ENCODE measurements at regions not wholly inside any gene's neighbourhood (a gene's known extent, or its start where the extent isn't known, plus 50 kb on each side); places are given as distances from the start of the nearest gene placed in this dataset.

GRCh38 chr12:115504306-115505290, 772.9 kb downstream of the MED13L start:
- no peak overlapping the region for H3K27ac Mint-ChIP-seq
- H3K9me3 Mint-ChIP-seq: peaks cover 12% of the 10 kb centered on the region
- H3K4me3 Mint-ChIP-seq: no peak overlapping the region
- H3K36me3 Mint-ChIP-seq (ENCODE audit: low read depth): no peaks in the 10 kb centered on the region
- H3K4me1 Mint-ChIP-seq (ENCODE audit: low read depth): no peaks in the 10 kb centered on the region
- DNase-seq (ENCODE audit: low spot score): no peak
- H3K27me3 Mint-ChIP-seq (ENCODE audit: insufficient read depth): no peaks in the 10 kb centered on the region
- intact Hi-C loops (cut with micrococcal nuclease): no loop called here

- Mint-ChIP-seq H3K4me1 (ENCODE audit: low read depth) (no peaks in the 10 kb centered on the region), H3K27me3 (ENCODE audit: insufficient read depth) (no peaks in the 10 kb centered on the region), H3K36me3 (ENCODE audit: low read depth) (no peaks in the 10 kb centered on the region), H3K4me3 (no peak overlapping the region), H3K27ac (no peak overlapping the region), H3K9me3 (peaks cover 18% of the 10 kb centered on the region)
- DNase-seq (ENCODE audit: low spot score): no peak
- intact Hi-C loops (cut with micrococcal nuclease): no loop called here
Observed at GRCh38 chr12:115500872-115501271, 776.6 kb downstream of the MED13L start.

GRCh38 chr12:115495300-115495699, 782.2 kb downstream of the MED13L start:
- no peak for DNase-seq (ENCODE audit: low spot score)
- Mint-ChIP-seq H3K27me3 (ENCODE audit: insufficient read depth) (no peaks in the 10 kb centered on the region), H3K9me3 (peaks cover 14% of the 10 kb centered on the region), H3K4me3 (no peak overlapping the region), H3K36me3 (ENCODE audit: low read depth) (no peaks in the 10 kb centered on the region), H3K27ac (no peak overlapping the region), H3K4me1 (ENCODE audit: low read depth) (no peaks in the 10 kb centered on the region)
- intact Hi-C loops (cut with micrococcal nuclease): no loop called here

DNA sequence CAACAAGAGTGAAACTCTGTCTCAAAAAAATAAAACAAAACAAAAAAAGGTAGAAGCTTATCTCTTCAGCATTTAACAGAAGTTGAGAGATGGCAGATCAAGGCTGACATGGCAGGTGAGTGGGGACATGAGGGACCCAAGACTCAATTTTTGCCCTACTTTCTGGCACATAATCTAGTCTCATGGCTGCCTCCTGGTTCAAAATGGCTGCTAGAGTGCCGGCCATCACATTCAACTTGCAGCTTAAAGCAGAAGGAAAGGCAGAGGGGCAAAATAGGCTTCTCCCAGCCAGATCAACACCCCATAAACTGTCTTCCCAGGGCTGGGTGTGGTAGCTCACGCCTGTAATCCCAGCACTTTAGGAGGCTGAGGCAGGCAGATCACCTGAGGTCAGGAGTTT, 784.9 kb downstream of the MED13L start:
- no peak for DNase-seq (ENCODE audit: low spot score)
- Mint-ChIP-seq H3K4me3 (no peak overlapping the region), H3K4me1 (ENCODE audit: low read depth) (no peaks in the 10 kb centered on the region), H3K9me3 (peaks cover 9% of the 10 kb centered on the region), H3K36me3 (ENCODE audit: low read depth) (no peaks in the 10 kb centered on the region), H3K27me3 (ENCODE audit: insufficient read depth) (no peaks in the 10 kb centered on the region), H3K27ac (no peak overlapping the region)
- intact Hi-C loops (cut with micrococcal nuclease): no loop called here

- Mint-ChIP-seq H3K27ac (no peak overlapping the region), H3K27me3 (ENCODE audit: insufficient read depth) (no peaks in the 10 kb centered on the region), H3K36me3 (ENCODE audit: low read depth) (no peaks in the 10 kb centered on the region), H3K9me3 (peaks cover 9% of the 10 kb centered on the region), H3K4me1 (ENCODE audit: low read depth) (no peaks in the 10 kb centered on the region), H3K4me3 (no peak overlapping the region)
- no peak for DNase-seq (ENCODE audit: low spot score)
- intact Hi-C loops (cut with micrococcal nuclease): no loop called here
Observed at GRCh38 chr12:115491511-115492250, 785.8 kb downstream of the MED13L start.

GRCh38 chr12:115489253-115489652, 788.2 kb downstream of the MED13L start:
- H3K27me3 Mint-ChIP-seq (ENCODE audit: insufficient read depth): no peaks in the 10 kb centered on the region
- intact Hi-C loops (cut with micrococcal nuclease): no loop called here
- H3K9me3 Mint-ChIP-seq: peaks cover 14% of the 10 kb centered on the region
- no peaks in the 10 kb centered on the region for H3K36me3 Mint-ChIP-seq (ENCODE audit: low read depth)
- no peak overlapping the region for H3K27ac Mint-ChIP-seq
- H3K4me1 Mint-ChIP-seq (ENCODE audit: low read depth): no peaks in the 10 kb centered on the region
- no peak for DNase-seq (ENCODE audit: low spot score)
- no peak overlapping the region for H3K4me3 Mint-ChIP-seq

DNA sequence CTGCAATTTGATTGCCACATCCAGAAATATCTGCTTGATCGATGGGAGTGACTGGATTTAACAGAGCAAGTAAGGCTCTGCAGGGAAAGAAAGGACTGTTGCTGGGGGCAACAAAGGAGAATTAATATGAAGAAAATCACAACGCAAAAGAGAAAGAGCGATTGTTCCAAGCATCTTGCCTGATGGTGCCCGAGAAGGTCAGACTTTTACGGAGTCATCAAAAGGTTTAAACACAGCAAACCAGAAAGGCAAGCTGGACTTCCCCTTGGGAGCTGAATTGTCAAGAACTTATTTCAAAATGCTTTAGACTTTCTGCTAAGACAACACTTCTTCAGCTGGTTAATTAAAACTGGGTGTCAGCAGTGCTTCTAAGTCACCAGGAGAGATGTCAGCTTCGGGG, 791.5 kb downstream of the MED13L start:
- no peak overlapping the region for H3K27ac Mint-ChIP-seq
- no peaks in the 10 kb centered on the region for H3K27me3 Mint-ChIP-seq (ENCODE audit: insufficient read depth)
- no peak for DNase-seq (ENCODE audit: low spot score)
- no peaks in the 10 kb centered on the region for H3K36me3 Mint-ChIP-seq (ENCODE audit: low read depth)
- H3K9me3 Mint-ChIP-seq: peaks cover 6% of the 10 kb centered on the region
- intact Hi-C loops (cut with micrococcal nuclease): no loop called here
- no peaks in the 10 kb centered on the region for H3K4me1 Mint-ChIP-seq (ENCODE audit: low read depth)
- no peak overlapping the region for H3K4me3 Mint-ChIP-seq

DNA sequence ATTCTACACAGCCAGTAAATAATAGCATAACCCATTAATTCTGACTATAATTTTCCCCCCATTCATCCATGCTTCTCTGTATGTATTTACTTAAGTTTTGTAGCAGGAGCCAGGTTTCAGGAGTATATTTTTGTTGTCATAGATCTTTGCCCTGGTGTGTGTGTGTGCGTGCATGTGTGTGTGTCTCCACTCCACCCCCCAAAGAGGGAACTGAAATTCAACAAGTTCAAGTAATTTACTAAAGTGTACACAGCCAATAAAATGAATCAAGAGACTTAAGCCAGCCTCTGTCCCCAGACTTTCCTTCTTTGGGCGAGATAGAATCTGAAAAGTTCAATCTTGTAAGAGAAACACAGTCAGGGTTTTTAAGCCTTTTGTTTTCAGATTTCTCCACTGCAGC, 792.0 kb downstream of the MED13L start:
- H3K27me3 Mint-ChIP-seq (ENCODE audit: insufficient read depth): no peaks in the 10 kb centered on the region
- no peak overlapping the region for H3K4me3 Mint-ChIP-seq
- H3K4me1 Mint-ChIP-seq (ENCODE audit: low read depth): no peaks in the 10 kb centered on the region
- H3K27ac Mint-ChIP-seq: no peak overlapping the region
- intact Hi-C loops (cut with micrococcal nuclease): no loop called here
- peaks cover 9% of the 10 kb centered on the region for H3K9me3 Mint-ChIP-seq
- no peaks in the 10 kb centered on the region for H3K36me3 Mint-ChIP-seq (ENCODE audit: low read depth)
- no peak for DNase-seq (ENCODE audit: low spot score)

GRCh38 chr12:115482943-115483342, 794.5 kb downstream of the MED13L start:
- Mint-ChIP-seq H3K4me3 (no peak overlapping the region), H3K36me3 (ENCODE audit: low read depth) (no peaks in the 10 kb centered on the region), H3K9me3 (peaks cover 13% of the 10 kb centered on the region), H3K4me1 (ENCODE audit: low read depth) (no peaks in the 10 kb centered on the region), H3K27ac (no peak overlapping the region), H3K27me3 (ENCODE audit: insufficient read depth) (no peaks in the 10 kb centered on the region)
- DNase-seq (ENCODE audit: low spot score): no peak
- intact Hi-C loops (cut with micrococcal nuclease): no loop called here

GRCh38 chr12:115481141-115481540, 796.4 kb downstream of the MED13L start:
- no peaks in the 10 kb centered on the region for H3K4me1 Mint-ChIP-seq (ENCODE audit: low read depth)
- no peaks in the 10 kb centered on the region for H3K27me3 Mint-ChIP-seq (ENCODE audit: insufficient read depth)
- H3K9me3 Mint-ChIP-seq: peaks cover 12% of the 10 kb centered on the region
- H3K36me3 Mint-ChIP-seq (ENCODE audit: low read depth): no peaks in the 10 kb centered on the region
- intact Hi-C loops (cut with micrococcal nuclease): no loop called here
- H3K27ac Mint-ChIP-seq: no peak overlapping the region
- DNase-seq (ENCODE audit: low spot score): no peak
- H3K4me3 Mint-ChIP-seq: no peak overlapping the region

DNA sequence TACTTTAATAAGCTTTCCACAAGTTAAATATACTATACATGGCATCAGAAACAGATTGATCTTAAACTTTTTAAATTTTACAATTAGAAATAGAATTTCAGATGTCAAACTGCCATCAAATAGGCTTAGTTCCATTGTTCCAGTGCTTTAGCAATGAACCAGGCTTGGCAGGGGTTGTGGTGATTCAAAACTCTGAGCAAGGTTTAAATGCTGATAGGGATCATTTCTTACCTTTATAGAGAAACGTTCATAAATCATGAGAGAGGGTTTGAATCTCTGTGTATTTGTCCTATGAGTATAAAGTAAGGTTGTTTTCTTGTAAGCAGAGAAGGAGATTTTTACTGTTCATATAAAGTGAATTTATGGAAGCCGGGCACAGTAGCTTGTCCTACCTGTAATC, 794.5 kb upstream of the TBX3 start:
- no peak for DNase-seq (ENCODE audit: low spot score)
- Mint-ChIP-seq H3K9me3 (peaks cover 7% of the 10 kb centered on the region), H3K4me3 (no peak overlapping the region), H3K27ac (no peak overlapping the region), H3K4me1 (ENCODE audit: low read depth) (no peaks in the 10 kb centered on the region), H3K36me3 (ENCODE audit: low read depth) (no peaks in the 10 kb centered on the region), H3K27me3 (ENCODE audit: insufficient read depth) (no peaks in the 10 kb centered on the region)
- intact Hi-C loops (cut with micrococcal nuclease): no loop called here

GRCh38 chr12:115474539-115475353, 790.8 kb upstream of the TBX3 start:
- Mint-ChIP-seq H3K9me3 (peaks cover 3% of the 10 kb centered on the region), H3K27me3 (ENCODE audit: insufficient read depth) (no peaks in the 10 kb centered on the region), H3K4me3 (no peak overlapping the region), H3K36me3 (ENCODE audit: low read depth) (no peaks in the 10 kb centered on the region), H3K27ac (no peak overlapping the region), H3K4me1 (ENCODE audit: low read depth) (no peaks in the 10 kb centered on the region)
- intact Hi-C loops (cut with micrococcal nuclease): no loop called here
- DNase-seq (ENCODE audit: low spot score): no peak
